ENCODE measurements at regions not wholly inside any gene's neighbourhood (a gene's known extent, or its start where the extent isn't known, plus 50 kb on each side); places are given as distances from the start of the nearest gene placed in this dataset.

DNA sequence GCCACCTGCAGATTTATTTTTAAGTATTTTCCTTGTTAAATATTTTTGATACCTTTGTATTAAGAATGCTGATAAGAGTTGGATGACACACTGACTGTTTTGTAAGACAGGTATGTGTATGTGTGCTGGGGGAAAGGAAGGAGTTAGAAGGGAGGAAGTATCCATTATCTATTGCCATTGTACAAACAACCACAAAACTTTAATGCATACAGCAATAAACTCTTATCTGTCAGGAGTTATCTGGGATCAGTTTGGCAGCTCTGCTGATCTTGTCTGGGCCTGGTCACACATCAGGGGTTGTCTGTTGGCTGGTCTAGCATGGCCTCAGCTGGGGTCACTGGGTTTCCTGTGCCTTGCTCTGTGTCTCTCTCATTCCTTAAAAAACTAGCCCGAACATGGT lies 423.9 kb upstream of the USP24 start:
- in situ Hi-C loops (cut with HindIII; ENCODE audit: low sequenced_read_pairs) = no loop called here
- no peak for TF ChIP-seq CTCF (IDR thresholded peaks at IDR 0.05; ENCODE audit: low read depth, low read length, missing control alignments)
- no peak overlapping the region for H3K4me3 ChIP-seq (ENCODE audit: low read depth, low read length)
- no peak for DNase-seq (ENCODE audit: low read depth)

DNA sequence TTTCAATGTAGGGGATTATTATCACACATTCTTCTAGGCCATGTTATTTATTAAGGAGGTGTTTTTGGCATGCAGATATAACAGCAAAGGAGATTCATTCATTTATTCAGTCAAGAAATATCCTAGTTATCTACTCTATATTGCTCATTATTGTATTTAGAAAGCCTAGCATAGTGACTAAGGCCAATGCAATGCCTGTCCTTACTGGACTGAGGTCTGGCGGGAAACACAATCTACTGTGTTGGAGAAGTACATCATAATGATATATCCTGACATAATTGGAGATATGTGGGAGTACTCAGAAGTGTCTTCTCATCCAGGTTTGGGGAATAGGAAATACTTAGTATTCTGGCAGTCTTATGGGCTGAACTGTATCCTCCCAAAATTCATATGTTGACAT lies 421.5 kb upstream of the USP24 start:
- H3K4me3 ChIP-seq (ENCODE audit: low read depth, low read length) = no peak overlapping the region
- no peak for DNase-seq (ENCODE audit: low read depth)
- no peak for TF ChIP-seq CTCF (IDR thresholded peaks at IDR 0.05; ENCODE audit: low read depth, low read length, missing control alignments)
- in situ Hi-C loops (cut with HindIII; ENCODE audit: low sequenced_read_pairs) = no loop called here

DNA sequence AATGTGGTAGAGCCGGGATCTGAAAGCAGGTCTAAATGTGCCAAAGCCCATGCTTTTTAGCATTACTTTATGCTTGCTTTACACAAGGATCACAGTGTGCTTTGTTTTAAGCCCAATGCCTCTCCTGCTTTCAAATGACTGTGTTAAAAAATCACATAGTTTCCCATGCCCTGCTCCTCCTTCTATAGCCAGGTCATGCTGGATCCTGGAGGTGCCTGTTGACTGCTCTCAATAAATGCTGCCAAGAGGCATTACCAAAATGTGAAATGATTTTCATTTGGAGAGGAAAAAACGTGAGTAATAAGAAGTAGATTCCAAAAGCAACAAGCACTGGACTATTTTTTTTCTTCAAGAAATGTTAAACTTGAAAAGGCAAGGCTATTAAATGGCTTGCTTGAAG lies 420.7 kb upstream of the USP24 start:
- in situ Hi-C loops (cut with HindIII; ENCODE audit: low sequenced_read_pairs) = no loop called here
- no peak for TF ChIP-seq CTCF (IDR thresholded peaks at IDR 0.05; ENCODE audit: low read depth, low read length, missing control alignments)
- H3K4me3 ChIP-seq (ENCODE audit: low read depth, low read length) = no peak overlapping the region
- DNase-seq (ENCODE audit: low read depth) = peak; percentile 36

GRCh38 chr1:55634516-55634915 lies 419.4 kb upstream of the USP24 start:
- H3K4me3 ChIP-seq (ENCODE audit: low read depth, low read length) = no peak overlapping the region
- DNase-seq (ENCODE audit: low read depth) = no peak
- in situ Hi-C loops (cut with HindIII; ENCODE audit: low sequenced_read_pairs) = no loop called here

DNA sequence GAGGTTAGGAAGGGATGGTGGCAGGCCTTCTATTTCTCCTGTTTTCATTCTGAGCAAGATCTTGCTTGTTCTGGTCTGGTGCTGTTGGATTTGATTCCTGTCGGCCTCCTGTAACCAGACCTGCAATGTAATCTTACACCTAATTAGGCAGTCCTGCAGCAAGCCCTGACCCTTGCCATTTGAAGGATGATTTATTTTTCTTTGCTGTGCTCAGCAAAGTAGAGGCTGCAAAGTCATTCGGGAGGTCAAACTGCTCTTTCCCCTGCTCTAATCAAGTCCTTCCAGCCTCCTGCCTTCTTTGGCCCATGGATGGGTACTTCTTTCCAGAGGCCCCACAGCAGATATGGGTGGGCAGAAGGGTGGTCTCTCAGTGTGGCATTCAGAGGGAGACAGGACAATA lies 417.7 kb upstream of the USP24 start:
- TF ChIP-seq CTCF (IDR thresholded peaks at IDR 0.05; ENCODE audit: low read depth, low read length, missing control alignments) = no peak
- in situ Hi-C loops (cut with HindIII; ENCODE audit: low sequenced_read_pairs) = no loop called here
- DNase-seq (ENCODE audit: low read depth) = no peak

More at GRCh38 chr1:55634516-55634915, 419.4 kb upstream of the USP24 start:
- no peak for TF ChIP-seq CTCF (IDR thresholded peaks at IDR 0.05; ENCODE audit: low read depth, low read length, missing control alignments)

GRCh38 chr1:55632058-55632457 lies 416.9 kb upstream of the USP24 start:
- in situ Hi-C loops (cut with HindIII; ENCODE audit: low sequenced_read_pairs) = no loop called here
- H3K4me3 ChIP-seq (ENCODE audit: low read depth, low read length) = no peak overlapping the region
- TF ChIP-seq CTCF (IDR thresholded peaks at IDR 0.05; ENCODE audit: low read depth, low read length, missing control alignments) = no peak
- no peak for DNase-seq (ENCODE audit: low read depth)

More for the DNA sequence above, 417.7 kb upstream of the USP24 start:
- no peak overlapping the region for H3K4me3 ChIP-seq (ENCODE audit: low read depth, low read length)

DNA sequence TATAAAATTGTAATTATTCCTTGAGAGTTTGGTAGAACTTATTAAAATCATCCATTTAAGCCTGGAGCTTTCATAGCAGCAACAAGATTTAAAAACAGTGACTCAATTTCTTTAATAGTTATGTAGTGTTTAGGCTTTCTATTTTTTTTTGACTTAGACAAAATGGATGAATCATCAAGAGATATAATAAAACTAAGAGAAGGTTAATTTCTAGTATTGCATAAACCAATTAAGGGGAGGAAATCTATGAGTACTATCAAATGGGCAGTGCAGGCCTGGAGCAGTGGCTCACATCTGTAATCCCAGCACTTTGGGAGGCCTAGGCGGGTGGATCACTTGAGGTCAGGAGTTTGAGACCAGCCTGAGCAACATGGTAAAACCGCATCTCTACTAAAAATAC lies 416.3 kb upstream of the USP24 start:
- in situ Hi-C loops (cut with HindIII; ENCODE audit: low sequenced_read_pairs) = no loop called here
- no peak overlapping the region for H3K4me3 ChIP-seq (ENCODE audit: low read depth, low read length)
- no peak for TF ChIP-seq CTCF (IDR thresholded peaks at IDR 0.05; ENCODE audit: low read depth, low read length, missing control alignments)
- no peak for DNase-seq (ENCODE audit: low read depth)

All from astrocyte of the cerebellum (primary cell).